GM23338 (cell line): ENCODE measurements at regions not wholly inside any gene's neighbourhood (a gene's known extent, or its start where the extent isn't known, plus 50 kb on each side); places are given as distances from the start of the nearest gene placed in this dataset.

Source experiments
- ATAC-seq: fragments of 200-7000 bp; cut with Tn5 transposase; 3 replicates; pipeline ENCODE4 v1.9.1; 2020
- DNase-seq: peaks from one replicate; pipeline ENCODE4 v3.0.0-alpha.2; 2015; ENCODE audit warnings: low spot score
- H2AFZ ChIP-seq: fragments of 200-600 bp; sonication (generic); 2 replicates; pipeline ENCODE4 v1.8.0; 2016; ENCODE audit warnings: antibody characterized with exemption, mild to moderate bottlenecking, moderate library complexity
- H3F3A ChIP-seq: fragments of 200-600 bp; sonication (generic); replicated peaks from 2 replicates; pipeline ENCODE4 v1.8.0; 2017; ENCODE audit warnings: antibody characterized with exemption, mixed run types, low read depth
- H3K27ac ChIP-seq: fragments of 200-600 bp; sonication (generic); 2 replicates; pipeline ENCODE4 v1.6.1; 2016; ENCODE audit warnings: low read depth
- H3K27me3 ChIP-seq: fragments of 200-600 bp; sonication (generic); 2 replicates; pipeline ENCODE4 v1.8.0; 2016; ENCODE audit warnings: mild to moderate bottlenecking, mixed run types, moderate library complexity; ENCODE audit not compliant: insufficient read depth
- H3K36me3 ChIP-seq: fragments of 200-600 bp; sonication (generic); 2 replicates; pipeline ENCODE4 v1.8.0; 2016; ENCODE audit warnings: mild to moderate bottlenecking; ENCODE audit not compliant: insufficient read depth
- H3K4me1 ChIP-seq: fragments of 200-600 bp; sonication (generic); 2 replicates; pipeline ENCODE4 v1.8.0; 2016; ENCODE audit warnings: mild to moderate bottlenecking, moderate library complexity; ENCODE audit not compliant: insufficient read depth
- H3K4me2 ChIP-seq: fragments of 200-600 bp; sonication (generic); 2 replicates; pipeline ENCODE4 v1.7.1; 2017; ENCODE audit warnings: mixed run types
- H3K4me3 ChIP-seq: fragments of 200-600 bp; sonication (generic); 2 replicates; pipeline ENCODE4 v1.6.1; 2016; ENCODE audit warnings: mixed run types
- H3K79me2 ChIP-seq: fragments of 200-600 bp; sonication (generic); replicated peaks from 2 replicates; pipeline ENCODE4 v1.8.0; 2017; ENCODE audit warnings: mild to moderate bottlenecking; ENCODE audit not compliant: insufficient read depth
- H3K9me2 ChIP-seq: fragments of 200-600 bp; sonication (generic); 2 replicates; pipeline ENCODE4 v1.8.0; 2017; ENCODE audit not compliant: insufficient read depth
- H4K20me1 ChIP-seq: fragments of 200-600 bp; sonication (generic); replicated peaks from 2 replicates; pipeline ENCODE4 v1.8.0; 2017; ENCODE audit warnings: mild to moderate bottlenecking; ENCODE audit not compliant: insufficient read depth
- H3K27ac Mint-ChIP-seq: 2 replicates; pipeline ENCODE4 v1.8.0; 2020; ENCODE audit warnings: inconsistent platforms, mild to moderate bottlenecking, moderate library complexity, mixed read lengths
- H3K27me3 Mint-ChIP-seq: 3 replicates; pipeline ENCODE4 v1.8.0; 2022; ENCODE audit warnings: low read depth, mild to moderate bottlenecking, moderate library complexity, mixed read lengths, inconsistent platforms; ENCODE audit not compliant: insufficient read depth, poor library complexity
- H3K36me3 Mint-ChIP-seq: 3 replicates; pipeline ENCODE4 v1.8.0; 2021; ENCODE audit warnings: low read depth, mild to moderate bottlenecking, inconsistent platforms, moderate library complexity, mixed read lengths
- H3K4me1 Mint-ChIP-seq: 3 replicates; pipeline ENCODE4 v1.8.0; 2020; ENCODE audit warnings: mild to moderate bottlenecking, inconsistent platforms, mixed read lengths
- H3K4me3 Mint-ChIP-seq: 3 replicates; pipeline ENCODE4 v1.8.0; 2021; ENCODE audit warnings: moderate library complexity, mild to moderate bottlenecking, inconsistent platforms, mixed read lengths
- H3K9me3 Mint-ChIP-seq: 3 replicates; pipeline ENCODE4 v1.8.0; 2020; ENCODE audit warnings: moderate library complexity, mild to moderate bottlenecking, inconsistent platforms, mixed read lengths
- CREB1 ChIP-seq: fragments of 250-450 bp; sonication (Bioruptor Pico); IDR thresholded peaks from 2 replicates; pipeline ENCODE4 v1.5.0; 2020; ENCODE audit warnings: low read depth, mild to moderate bottlenecking, moderate library complexity
- EZH2 ChIP-seq: fragments of 200-600 bp; sonication (generic); IDR thresholded peaks from one replicate; pipeline ENCODE4 v1.8.0; 2017; ENCODE audit warnings: antibody characterized with exemption, mild to moderate bottlenecking, low read depth; ENCODE audit not compliant: unreplicated experiment
- POLR2AphosphoS5 ChIP-seq: IDR thresholded peaks from 2 replicates; pipeline ENCODE4 v1.6.1; 2016; ENCODE audit warnings: antibody characterized with exemption, low read depth
- REST ChIP-seq: IDR thresholded peaks from one replicate; pipeline ENCODE4 v1.6.1; 2018; ENCODE audit warnings: antibody characterized with exemption; ENCODE audit not compliant: unreplicated experiment
- STAT1 ChIP-seq: IDR thresholded peaks from one replicate; pipeline ENCODE4 v1.6.1; 2016; ENCODE audit warnings: antibody characterized with exemption; ENCODE audit not compliant: unreplicated experiment
- ZNF331 ChIP-seq: fragments of 250-450 bp; sonication (Bioruptor Pico); IDR thresholded peaks from 2 replicates; pipeline ENCODE4 v1.5.0; 2020; ENCODE audit warnings: low read depth, mild to moderate bottlenecking, moderate library complexity

GRCh38 chr2:16112251-16112971, 172.1 kb downstream of the MYCN start:
- Histone ChIP-seq H3K36me3 (no peaks in the 10 kb centered on the region), H3F3A (no peaks in the 10 kb centered on the region), H3K4me2 (no peak overlapping the region), H3K79me2 (no peaks in the 10 kb centered on the region), H3K27me3 (no peaks in the 10 kb centered on the region), H4K20me1 (no peaks in the 10 kb centered on the region), H3K9me2 (peaks cover 7% of the 10 kb centered on the region; the same call in 1 of the 2 replicates), H3K27ac (no peak overlapping the region), H3K4me3 (no peak overlapping the region), H2AFZ (no peak overlapping the region), H3K4me1 (peaks cover 9% of the 10 kb centered on the region; the same call in 1 of the 2 replicates)
- H3K36me3 Mint-ChIP-seq, result no peaks in the 10 kb centered on the region
- no peak overlapping the region for H3K27ac Mint-ChIP-seq
- H3K9me3 Mint-ChIP-seq, result no peaks in the 10 kb centered on the region; the same call in 2 of the 3 replicates
- TF ChIP-seq REST, result no peak
- no peak for TF ChIP-seq ZNF331 (CRISPR knock-in tag)
- TF ChIP-seq STAT1, result no peak
- TF ChIP-seq CREB1 (CRISPR knock-in tag), result no peak
- TF ChIP-seq POLR2AphosphoS5, result no peak
- no peak for TF ChIP-seq EZH2
- DNase-seq, result no peak
- H3K4me1 Mint-ChIP-seq, result peaks cover 26% of the 10 kb centered on the region
- no peak for ATAC-seq
- no peak overlapping the region for H3K4me3 Mint-ChIP-seq
- H3K27me3 Mint-ChIP-seq, result no peaks in the 10 kb centered on the region

GRCh38 chr2:16111838-16112210, 171.5 kb downstream of the MYCN start:
- ATAC-seq (no peak), DNase-seq (no peak)
- Mint-ChIP-seq H3K27ac (no peak overlapping the region), H3K4me1 (peaks cover 32% of the 10 kb centered on the region), H3K36me3 (no peaks in the 10 kb centered on the region), H3K4me3 (no peak overlapping the region), H3K27me3 (no peaks in the 10 kb centered on the region), H3K9me3 (no peaks in the 10 kb centered on the region; the same call in 2 of the 3 replicates)
- no peaks in the 10 kb centered on the region for H4K20me1 ChIP-seq
- H2AFZ ChIP-seq, result no peak overlapping the region
- TF ChIP-seq CREB1 (CRISPR knock-in tag), result no peak
- H3K79me2 ChIP-seq, result no peaks in the 10 kb centered on the region
- H3K4me2 ChIP-seq, result no peak overlapping the region
- peaks cover 4% of the 10 kb centered on the region; the same call in 1 of the 2 replicates for H3K9me2 ChIP-seq
- no peak overlapping the region for H3K27ac ChIP-seq
- peaks cover 4% of the 10 kb centered on the region for H3F3A ChIP-seq
- no peaks in the 10 kb centered on the region for H3K36me3 ChIP-seq
- peaks cover 15% of the 10 kb centered on the region for H3K4me1 ChIP-seq
- no peak overlapping the region for H3K4me3 ChIP-seq
- no peaks in the 10 kb centered on the region for H3K27me3 ChIP-seq
